ENCODE measurements at regions not wholly inside any gene's neighbourhood (a gene's known extent, or its start where the extent isn't known, plus 50 kb on each side); places are given as distances from the start of the nearest gene placed in this dataset.

DNA sequence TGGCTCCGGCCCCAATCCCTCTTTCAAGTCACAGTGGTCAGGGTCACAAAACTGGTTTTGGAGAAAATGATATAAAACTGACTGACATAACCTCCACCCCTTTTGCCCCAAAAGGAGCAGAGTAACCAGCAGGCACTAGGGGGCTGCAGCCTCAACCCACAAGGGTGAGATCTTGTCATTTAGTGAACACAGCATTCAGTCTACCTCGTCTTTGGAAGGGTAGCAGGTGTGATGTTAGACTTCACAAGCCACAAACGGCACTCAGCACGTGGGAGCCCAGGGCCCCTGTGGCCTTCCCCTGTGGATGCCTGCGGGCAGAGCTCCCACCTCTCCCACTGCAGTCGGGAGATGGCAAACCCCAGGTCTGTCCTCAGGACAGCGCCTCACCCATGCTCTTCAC lies 372.1 kb upstream of the MYT1L start:
- Histone ChIP-seq H3K4me3 (ENCODE audit: low read depth, low read length) (no peak overlapping the region), H3K9me3 (ENCODE audit: severe bottlenecking) (no peaks in the 10 kb centered on the region), H3K36me3 (no peaks in the 10 kb centered on the region), H3K27ac (no peak overlapping the region), H3K27me3 (ENCODE audit: insufficient read depth, low read depth, severe bottlenecking) (no peaks in the 10 kb centered on the region)
- TF ChIP-seq, protein P1, sequence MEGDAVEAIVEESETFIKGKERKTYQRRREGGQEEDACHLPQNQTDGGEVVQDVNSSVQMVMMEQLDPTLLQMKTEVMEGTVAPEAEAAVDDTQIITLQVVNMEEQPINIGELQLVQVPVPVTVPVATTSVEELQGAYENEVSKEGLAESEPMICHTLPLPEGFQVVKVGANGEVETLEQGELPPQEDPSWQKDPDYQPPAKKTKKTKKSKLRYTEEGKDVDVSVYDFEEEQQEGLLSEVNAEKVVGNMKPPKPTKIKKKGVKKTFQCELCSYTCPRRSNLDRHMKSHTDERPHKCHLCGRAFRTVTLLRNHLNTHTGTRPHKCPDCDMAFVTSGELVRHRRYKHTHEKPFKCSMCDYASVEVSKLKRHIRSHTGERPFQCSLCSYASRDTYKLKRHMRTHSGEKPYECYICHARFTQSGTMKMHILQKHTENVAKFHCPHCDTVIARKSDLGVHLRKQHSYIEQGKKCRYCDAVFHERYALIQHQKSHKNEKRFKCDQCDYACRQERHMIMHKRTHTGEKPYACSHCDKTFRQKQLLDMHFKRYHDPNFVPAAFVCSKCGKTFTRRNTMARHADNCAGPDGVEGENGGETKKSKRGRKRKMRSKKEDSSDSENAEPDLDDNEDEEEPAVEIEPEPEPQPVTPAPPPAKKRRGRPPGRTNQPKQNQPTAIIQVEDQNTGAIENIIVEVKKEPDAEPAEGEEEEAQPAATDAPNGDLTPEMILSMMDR (IDR thresholded peaks at IDR 0.05; ENCODE audit: low read depth, low read length) = no peak
- DNase-seq = no peak

DNA sequence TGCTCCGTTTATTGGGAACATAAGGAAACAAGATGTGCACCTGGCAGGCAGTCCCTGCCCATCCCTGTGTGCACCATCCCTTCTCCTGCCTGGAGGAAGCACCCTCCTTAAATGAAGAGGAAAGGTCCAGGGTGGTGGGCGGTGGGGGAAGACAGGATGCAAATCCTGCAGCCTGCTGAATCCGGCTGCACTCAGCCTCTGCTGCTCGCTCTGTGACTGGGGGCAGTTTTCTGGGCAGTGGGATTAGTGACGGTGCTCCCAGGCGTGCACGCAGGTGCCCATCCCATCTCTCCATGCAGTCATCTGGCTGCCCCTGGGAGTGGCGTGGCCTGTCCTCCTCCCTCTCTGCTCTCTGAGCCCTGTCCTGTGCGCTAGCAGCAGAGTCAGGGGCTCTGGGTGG lies 371.3 kb upstream of the MYT1L start:
- Histone ChIP-seq H3K36me3 (no peaks in the 10 kb centered on the region), H3K9me3 (ENCODE audit: severe bottlenecking) (no peaks in the 10 kb centered on the region), H3K27me3 (ENCODE audit: insufficient read depth, low read depth, severe bottlenecking) (no peaks in the 10 kb centered on the region), H3K27ac (no peak overlapping the region), H3K4me3 (ENCODE audit: low read depth, low read length) (no peak overlapping the region)
- DNase-seq = no peak
- TF ChIP-seq, protein P1 (IDR thresholded peaks at IDR 0.05; ENCODE audit: low read depth, low read length) = no peak

DNA sequence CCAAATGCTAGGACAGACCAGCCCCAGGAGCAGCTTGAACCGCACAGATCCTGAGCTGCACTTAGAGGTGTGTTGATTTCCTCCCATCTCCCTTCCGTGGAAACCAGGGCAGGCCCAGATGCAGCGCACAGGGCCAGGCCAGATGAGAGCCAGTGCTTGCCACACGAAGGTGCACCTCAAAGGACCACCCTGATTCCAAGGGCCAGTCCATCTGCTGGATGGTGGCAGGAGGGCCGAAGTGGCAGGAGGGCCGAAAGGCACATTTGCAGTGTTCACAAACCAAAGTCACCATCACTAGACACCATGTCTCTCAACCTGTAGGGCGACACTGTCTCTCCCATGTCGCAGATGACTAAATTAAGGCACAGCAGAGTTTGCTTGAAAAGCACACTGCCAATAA lies 370.7 kb upstream of the MYT1L start:
- H3K27me3 ChIP-seq (ENCODE audit: insufficient read depth, low read depth, severe bottlenecking) = no peaks in the 10 kb centered on the region
- no peaks in the 10 kb centered on the region for H3K9me3 ChIP-seq (ENCODE audit: severe bottlenecking)
- no peaks in the 10 kb centered on the region for H3K36me3 ChIP-seq
- H3K27ac ChIP-seq = no peak overlapping the region
- TF ChIP-seq, protein P1 (IDR thresholded peaks at IDR 0.05; ENCODE audit: low read depth, low read length) = no peak
- DNase-seq = no peak
- no peak overlapping the region for H3K4me3 ChIP-seq (ENCODE audit: low read depth, low read length)

DNA sequence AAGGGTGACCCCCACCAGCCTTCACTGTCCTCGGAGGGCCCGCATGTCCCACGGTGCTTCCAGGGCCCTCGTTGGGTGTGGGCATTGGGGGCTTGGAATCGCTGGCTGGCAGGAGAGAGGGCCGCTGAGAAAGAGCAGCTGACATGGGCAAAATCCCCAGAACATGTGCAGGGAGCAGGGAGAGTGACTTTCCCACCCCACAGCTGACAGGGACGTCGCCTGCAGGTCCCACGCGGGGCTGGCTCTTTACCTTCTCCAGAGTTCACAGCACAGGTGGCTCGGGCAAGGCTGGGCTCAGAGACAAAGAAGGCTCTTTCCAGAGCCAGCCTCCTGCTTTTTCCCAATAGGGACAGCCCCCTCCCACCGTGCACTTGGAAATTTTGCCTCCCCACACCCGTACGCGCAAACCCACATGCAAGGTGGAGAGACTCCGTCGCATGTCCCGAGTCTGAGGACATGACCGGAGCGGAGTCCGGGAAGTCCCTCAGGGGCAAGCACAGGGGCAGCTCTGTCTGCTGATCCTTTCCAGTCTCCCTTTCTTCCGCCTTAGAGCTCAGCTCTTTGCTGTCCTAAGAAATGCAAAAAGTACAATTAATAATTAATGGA lies 370.2 kb upstream of the MYT1L start:
- H3K27me3 ChIP-seq (ENCODE audit: insufficient read depth, low read depth, severe bottlenecking) = no peaks in the 10 kb centered on the region
- TF ChIP-seq, protein P1 (IDR thresholded peaks at IDR 0.05; ENCODE audit: low read depth, low read length) = no peak
- H3K9me3 ChIP-seq (ENCODE audit: severe bottlenecking) = no peaks in the 10 kb centered on the region
- no peak overlapping the region for H3K27ac ChIP-seq
- DNase-seq = no peak
- no peaks in the 10 kb centered on the region for H3K36me3 ChIP-seq
- H3K4me3 ChIP-seq (ENCODE audit: low read depth, low read length) = no peak overlapping the region

- no peak overlapping the region for H3K27ac ChIP-seq
- H3K9me3 ChIP-seq (ENCODE audit: severe bottlenecking) = no peaks in the 10 kb centered on the region
- no peak for DNase-seq
- no peak overlapping the region for H3K4me3 ChIP-seq (ENCODE audit: low read depth, low read length)
- H3K36me3 ChIP-seq = no peaks in the 10 kb centered on the region
- H3K27me3 ChIP-seq (ENCODE audit: insufficient read depth, low read depth, severe bottlenecking) = no peaks in the 10 kb centered on the region
- TF ChIP-seq, protein P1 (IDR thresholded peaks at IDR 0.05; ENCODE audit: low read depth, low read length) = no peak
These were observed 368.0 kb upstream of the MYT1L start for GRCh38 chr2:2699121-2699505.

All from WERI-Rb-1 (cell line).